OCI-LY3 (cell line): ENCODE measurements at regions not wholly inside any gene's neighbourhood (a gene's known extent, or its start where the extent isn't known, plus 50 kb on each side); places are given as distances from the start of the nearest gene placed in this dataset.

ENCODE experiments used
- H2AFZ ChIP-seq: fragments of 200-600, 300-600 bp; shearing (Covaris generic); 2 replicates; pipeline ENCODE4 v1.6.0; 2014; ENCODE audit warnings: antibody characterized with exemption, low read depth, low read length
- H3K27ac ChIP-seq: fragments of 200-600, 300-600 bp; sonication (generic); 2 replicates; pipeline ENCODE4 v1.5.1; 2014; ENCODE audit warnings: mild to moderate bottlenecking, low read length, moderate library complexity, mixed read lengths
- H3K27me3 ChIP-seq: fragments of 200-600, 300-600 bp; sonication (generic); 2 replicates; pipeline ENCODE4 v1.6.1; 2014; ENCODE audit warnings: low read depth, low read length, mixed read lengths
- H3K36me3 ChIP-seq: fragments of 200-600, 300-600 bp; sonication (generic); replicated peaks from 2 replicates; pipeline ENCODE3; 2014; ENCODE audit warnings: low read depth, low read length, mixed read lengths
- H3K4me1 ChIP-seq: fragments of 300-600, 200-600 bp; sonication (generic); 2 replicates; pipeline ENCODE4 v1.6.1; 2014; ENCODE audit warnings: low read length, mixed read lengths
- H3K4me2 ChIP-seq: fragments of 200-600, 300-600 bp; sonication (generic); 2 replicates; pipeline ENCODE4 v1.6.1; 2014; ENCODE audit warnings: low read length, mixed read lengths
- H3K4me3 ChIP-seq: fragments of 300-600, 200-600 bp; sonication (generic); 2 replicates; pipeline ENCODE4 v1.5.1; 2014; ENCODE audit warnings: antibody characterized with exemption, mild to moderate bottlenecking, low read length, moderate library complexity
- H3K79me2 ChIP-seq: fragments of 300-600, 200-600 bp; shearing (Covaris generic); 2 replicates; pipeline ENCODE4 v1.6.1; 2014; ENCODE audit warnings: mild to moderate bottlenecking, low read length, mixed read lengths
- H3K9ac ChIP-seq: fragments of 300-600, 200-600 bp; shearing (Covaris generic); 2 replicates; pipeline ENCODE4 v1.6.0; 2014; ENCODE audit warnings: mild to moderate bottlenecking, low read length, moderate library complexity
- H3K9me3 ChIP-seq: fragments of 200-600, 300-600 bp; shearing (Covaris generic); 2 replicates; pipeline ENCODE4 v1.6.1; 2014; ENCODE audit warnings: low read length, mixed read lengths; ENCODE audit not compliant: insufficient read depth
- H4K20me1 ChIP-seq: fragments of 200-600, 300-600 bp; sonication (generic); 2 replicates; pipeline ENCODE4 v1.6.1; 2016; ENCODE audit warnings: low read length, mixed read lengths; ENCODE audit not compliant: insufficient read depth
- EZH2phosphoT487 ChIP-seq: fragments of 200-600 bp; shearing (Covaris generic); IDR thresholded peaks from 2 replicates; pipeline ENCODE4 v1.6.1; 2018; ENCODE audit warnings: antibody characterized with exemption, mixed run types, low read depth
- TF ChIP-seq, protein P1 (sequence below): fragments of 200-600, 300-600 bp; sonication (generic); IDR thresholded peaks from 2 replicates; pipeline ENCODE4 v1.5.1; 2014; ENCODE audit warnings: antibody characterized with exemption, low read length, low read depth

GRCh38 chr6:140538926-140539325 lies 1164.5 kb upstream of the CITED2 start:
- Histone ChIP-seq H3K9me3 (no peaks in the 10 kb centered on the region; the same call in 1 of the 2 replicates), H3K4me3 (no peak overlapping the region), H3K27ac (no peak overlapping the region), H3K36me3 (no peaks in the 10 kb centered on the region), H4K20me1 (no peaks in the 10 kb centered on the region), H2AFZ (no peak overlapping the region), H3K4me1 (peaks cover 6% of the 10 kb centered on the region), H3K9ac (no peak overlapping the region), H3K4me2 (no peak overlapping the region), H3K27me3 (no peaks in the 10 kb centered on the region), H3K79me2 (no peaks in the 10 kb centered on the region)
- TF ChIP-seq, protein P1, sequence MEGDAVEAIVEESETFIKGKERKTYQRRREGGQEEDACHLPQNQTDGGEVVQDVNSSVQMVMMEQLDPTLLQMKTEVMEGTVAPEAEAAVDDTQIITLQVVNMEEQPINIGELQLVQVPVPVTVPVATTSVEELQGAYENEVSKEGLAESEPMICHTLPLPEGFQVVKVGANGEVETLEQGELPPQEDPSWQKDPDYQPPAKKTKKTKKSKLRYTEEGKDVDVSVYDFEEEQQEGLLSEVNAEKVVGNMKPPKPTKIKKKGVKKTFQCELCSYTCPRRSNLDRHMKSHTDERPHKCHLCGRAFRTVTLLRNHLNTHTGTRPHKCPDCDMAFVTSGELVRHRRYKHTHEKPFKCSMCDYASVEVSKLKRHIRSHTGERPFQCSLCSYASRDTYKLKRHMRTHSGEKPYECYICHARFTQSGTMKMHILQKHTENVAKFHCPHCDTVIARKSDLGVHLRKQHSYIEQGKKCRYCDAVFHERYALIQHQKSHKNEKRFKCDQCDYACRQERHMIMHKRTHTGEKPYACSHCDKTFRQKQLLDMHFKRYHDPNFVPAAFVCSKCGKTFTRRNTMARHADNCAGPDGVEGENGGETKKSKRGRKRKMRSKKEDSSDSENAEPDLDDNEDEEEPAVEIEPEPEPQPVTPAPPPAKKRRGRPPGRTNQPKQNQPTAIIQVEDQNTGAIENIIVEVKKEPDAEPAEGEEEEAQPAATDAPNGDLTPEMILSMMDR, result no peak
- TF ChIP-seq EZH2phosphoT487, result no peak

GRCh38 chr6:140537834-140538705 lies 1163.6 kb upstream of the CITED2 start:
- no peaks in the 10 kb centered on the region; the same call in 1 of the 2 replicates for H3K9me3 ChIP-seq
- H3K27me3 ChIP-seq, result no peaks in the 10 kb centered on the region
- H3K9ac ChIP-seq, result no peak overlapping the region
- H3K36me3 ChIP-seq, result no peaks in the 10 kb centered on the region
- no peaks in the 10 kb centered on the region for H3K79me2 ChIP-seq
- no peak overlapping the region for H3K4me2 ChIP-seq
- TF ChIP-seq, protein P1, result no peak
- no peak for TF ChIP-seq EZH2phosphoT487
- H3K4me1 ChIP-seq, result peaks cover 6% of the 10 kb centered on the region
- H3K4me3 ChIP-seq, result no peak overlapping the region
- no peak overlapping the region for H3K27ac ChIP-seq
- H4K20me1 ChIP-seq, result no peaks in the 10 kb centered on the region
- no peak overlapping the region for H2AFZ ChIP-seq

- no peak for TF ChIP-seq EZH2phosphoT487
- TF ChIP-seq, protein P1, result no peak
- H2AFZ ChIP-seq, result no peak overlapping the region
- H3K27ac ChIP-seq, result no peak overlapping the region
- no peaks in the 10 kb centered on the region for H3K36me3 ChIP-seq
- H3K9ac ChIP-seq, result no peak overlapping the region
- H3K4me2 ChIP-seq, result no peak overlapping the region
- H3K9me3 ChIP-seq, result no peaks in the 10 kb centered on the region; the same call in 1 of the 2 replicates
- no peaks in the 10 kb centered on the region for H3K27me3 ChIP-seq
- peaks cover 6% of the 10 kb centered on the region for H3K4me1 ChIP-seq
- no peaks in the 10 kb centered on the region for H4K20me1 ChIP-seq
- no peak overlapping the region for H3K4me3 ChIP-seq
- no peaks in the 10 kb centered on the region for H3K79me2 ChIP-seq
These were observed 1162.8 kb upstream of the CITED2 start for GRCh38 chr6:140537211-140537610.

DNA sequence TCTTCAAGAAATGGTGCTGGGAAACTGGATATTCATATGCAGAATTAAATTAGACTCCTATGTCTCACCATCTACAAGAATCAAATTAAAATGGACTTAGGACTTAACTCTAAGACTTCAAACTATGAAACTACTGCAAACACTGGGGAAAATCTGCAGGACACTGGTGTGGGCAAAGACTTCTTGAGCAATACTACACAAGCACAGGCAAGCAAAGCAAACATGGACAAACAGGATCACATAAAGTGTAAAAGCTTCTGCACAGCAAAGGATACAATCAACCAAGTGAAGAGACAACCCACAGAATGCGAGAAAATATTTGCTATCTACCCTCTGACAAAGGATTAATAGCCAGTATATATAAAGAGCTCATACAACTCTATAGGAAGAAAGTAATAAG lies 1161.1 kb upstream of the CITED2 start:
- no peak overlapping the region for H3K27ac ChIP-seq
- H3K4me3 ChIP-seq, result no peak overlapping the region
- TF ChIP-seq, protein P1, result no peak
- no peak for TF ChIP-seq EZH2phosphoT487
- no peak overlapping the region for H3K4me2 ChIP-seq
- H3K79me2 ChIP-seq, result no peaks in the 10 kb centered on the region
- H3K9ac ChIP-seq, result no peak overlapping the region
- H2AFZ ChIP-seq, result no peak overlapping the region
- no peaks in the 10 kb centered on the region; the same call in 1 of the 2 replicates for H3K9me3 ChIP-seq
- no peaks in the 10 kb centered on the region for H3K36me3 ChIP-seq
- no peaks in the 10 kb centered on the region for H3K27me3 ChIP-seq
- no peaks in the 10 kb centered on the region for H3K4me1 ChIP-seq
- H4K20me1 ChIP-seq, result no peaks in the 10 kb centered on the region
